ENCODE measurements at regions not wholly inside any gene's neighbourhood (a gene's known extent, or its start where the extent isn't known, plus 50 kb on each side); places are given as distances from the start of the nearest gene placed in this dataset.

GRCh38 chr1:83631851-83632250 is 367.1 kb downstream of the TTLL7 start:
- in situ Hi-C loops (cut with HindIII; ENCODE audit: low pct_unique_long_range_greater_than_20kb, low sequenced_read_pairs) = no loop called here
- DNase-seq (ENCODE audit: low read depth) = no peak

GRCh38 chr1:83627045-83627444 is 371.9 kb downstream of the TTLL7 start:
- DNase-seq (ENCODE audit: low read depth) = no peak
- in situ Hi-C loops (cut with HindIII; ENCODE audit: low pct_unique_long_range_greater_than_20kb, low sequenced_read_pairs) = no loop called here

- in situ Hi-C loops (cut with HindIII; ENCODE audit: low pct_unique_long_range_greater_than_20kb, low sequenced_read_pairs) = no loop called here
- DNase-seq (ENCODE audit: low read depth) = no peak
Observed at GRCh38 chr1:83626603-83627002, 372.3 kb downstream of the TTLL7 start.

- DNase-seq (ENCODE audit: low read depth) = no peak
- in situ Hi-C loops (cut with HindIII; ENCODE audit: low pct_unique_long_range_greater_than_20kb, low sequenced_read_pairs) = no loop called here
Observed at GRCh38 chr1:83625646-83626045, 373.3 kb downstream of the TTLL7 start.

GRCh38 chr1:83620016-83620415 is 378.9 kb downstream of the TTLL7 start:
- DNase-seq (ENCODE audit: low read depth) = no peak
- in situ Hi-C loops (cut with HindIII; ENCODE audit: low pct_unique_long_range_greater_than_20kb, low sequenced_read_pairs) = no loop called here

- in situ Hi-C loops (cut with HindIII; ENCODE audit: low pct_unique_long_range_greater_than_20kb, low sequenced_read_pairs) = no loop called here
- no peak for DNase-seq (ENCODE audit: low read depth)
Observed at GRCh38 chr1:83619170-83619896, 379.6 kb downstream of the TTLL7 start.

GRCh38 chr1:83617883-83618282 is 381.0 kb downstream of the TTLL7 start:
- in situ Hi-C loops (cut with HindIII; ENCODE audit: low pct_unique_long_range_greater_than_20kb, low sequenced_read_pairs) = no loop called here

GRCh38 chr1:83615370-83615769 is 383.6 kb downstream of the TTLL7 start:
- in situ Hi-C loops (cut with HindIII; ENCODE audit: low pct_unique_long_range_greater_than_20kb, low sequenced_read_pairs) = no loop called here
- no peak for DNase-seq (ENCODE audit: low read depth)

More at GRCh38 chr1:83617883-83618282, 381.0 kb downstream of the TTLL7 start:
- DNase-seq (ENCODE audit: low read depth) = no peak

GRCh38 chr1:83606416-83606955 is 392.4 kb downstream of the TTLL7 start:
- no peak for DNase-seq (ENCODE audit: low read depth)
- in situ Hi-C loops (cut with HindIII; ENCODE audit: low pct_unique_long_range_greater_than_20kb, low sequenced_read_pairs) = no loop called here

- DNase-seq (ENCODE audit: low read depth) = no peak
- in situ Hi-C loops (cut with HindIII; ENCODE audit: low pct_unique_long_range_greater_than_20kb, low sequenced_read_pairs) = no loop called here
Observed at GRCh38 chr1:83596331-83596730, 402.6 kb downstream of the TTLL7 start.

GRCh38 chr1:83593073-83593472 is 405.9 kb downstream of the TTLL7 start:
- DNase-seq (ENCODE audit: low read depth) = no peak
- in situ Hi-C loops (cut with HindIII; ENCODE audit: low pct_unique_long_range_greater_than_20kb, low sequenced_read_pairs) = no loop called here

- DNase-seq (ENCODE audit: low read depth) = no peak
- in situ Hi-C loops (cut with HindIII; ENCODE audit: low pct_unique_long_range_greater_than_20kb, low sequenced_read_pairs) = no loop called here
Observed at GRCh38 chr1:83588140-83588539, 410.8 kb downstream of the TTLL7 start.

- in situ Hi-C loops (cut with HindIII; ENCODE audit: low pct_unique_long_range_greater_than_20kb, low sequenced_read_pairs) = no loop called here
- no peak for DNase-seq (ENCODE audit: low read depth)
Observed at GRCh38 chr1:83583351-83584014, 415.4 kb downstream of the TTLL7 start.

GRCh38 chr1:83581747-83582146 is 417.2 kb downstream of the TTLL7 start:
- DNase-seq (ENCODE audit: low read depth) = no peak
- in situ Hi-C loops (cut with HindIII; ENCODE audit: low pct_unique_long_range_greater_than_20kb, low sequenced_read_pairs) = no loop called here

- in situ Hi-C loops (cut with HindIII; ENCODE audit: low pct_unique_long_range_greater_than_20kb, low sequenced_read_pairs) = no loop called here
- no peak for DNase-seq (ENCODE audit: low read depth)
Observed at GRCh38 chr1:83574791-83575190, 424.1 kb downstream of the TTLL7 start.

GRCh38 chr1:83573776-83574175 is 425.2 kb downstream of the TTLL7 start:
- no peak for DNase-seq (ENCODE audit: low read depth)
- in situ Hi-C loops (cut with HindIII; ENCODE audit: low pct_unique_long_range_greater_than_20kb, low sequenced_read_pairs) = no loop called here

- DNase-seq (ENCODE audit: low read depth) = no peak
- in situ Hi-C loops (cut with HindIII; ENCODE audit: low pct_unique_long_range_greater_than_20kb, low sequenced_read_pairs) = no loop called here
Observed at GRCh38 chr1:83571536-83571935, 427.4 kb downstream of the TTLL7 start.

- in situ Hi-C loops (cut with HindIII; ENCODE audit: low pct_unique_long_range_greater_than_20kb, low sequenced_read_pairs) = no loop called here
- DNase-seq (ENCODE audit: low read depth) = no peak
Observed at GRCh38 chr1:83561346-83561745, 437.6 kb downstream of the TTLL7 start.

- no peak for DNase-seq (ENCODE audit: low read depth)
- in situ Hi-C loops (cut with HindIII; ENCODE audit: low pct_unique_long_range_greater_than_20kb, low sequenced_read_pairs) = no loop called here
Observed at GRCh38 chr1:83559129-83559840, 439.6 kb downstream of the TTLL7 start.

Measured in Caki2 (cell line).